Calu3 (cell line): ENCODE measurements at regions not wholly inside any gene's neighbourhood (a gene's known extent, or its start where the extent isn't known, plus 50 kb on each side); places are given as distances from the start of the nearest gene placed in this dataset.

ENCODE experiments used
- BruUV-seq: library from RNA; stranded (reverse); fragments of 400-500 nt; replicated peaks from 2 replicates; lab custom pipeline; 2021; lab: Mats Ljungman, UMichigan
- CTCF ChIA-PET: fragments of 300-600 bp; sonication (Branson Sonifier 250); formaldehyde crosslinking; loops from one replicate; lab custom pipeline; 2022; ENCODE audit warnings: antibody characterized with exemption; lab: Charles Lee
- DNase-seq: peaks from one replicate; pipeline ENCODE4 v3.0.0; 2022
- H3K27ac Mint-ChIP-seq: one replicate; pipeline ENCODE4 v1.8.0; 2022; ENCODE audit warnings: mixed read lengths; ENCODE audit not compliant: unreplicated experiment
- H3K27me3 Mint-ChIP-seq: one replicate; pipeline ENCODE4 v1.8.0; 2022; ENCODE audit warnings: mixed read lengths; ENCODE audit not compliant: unreplicated experiment
- H3K36me3 Mint-ChIP-seq: one replicate; pipeline ENCODE4 v1.8.0; 2022; ENCODE audit warnings: mild to moderate bottlenecking, moderate library complexity, mixed read lengths; ENCODE audit not compliant: insufficient read depth, unreplicated experiment
- H3K4me1 Mint-ChIP-seq: one replicate; pipeline ENCODE4 v1.8.0; 2022; ENCODE audit warnings: mild to moderate bottlenecking, low read depth, mixed read lengths; ENCODE audit not compliant: unreplicated experiment
- H3K4me3 Mint-ChIP-seq: one replicate; pipeline ENCODE4 v1.8.0; 2022; ENCODE audit warnings: mild to moderate bottlenecking, low read depth, moderate library complexity, mixed read lengths; ENCODE audit not compliant: unreplicated experiment
- H3K9me3 Mint-ChIP-seq: one replicate; pipeline ENCODE4 v1.8.0; 2022; ENCODE audit warnings: low read depth, mixed read lengths; ENCODE audit not compliant: unreplicated experiment
- intact Hi-C: fragments of 100-400 bp; cut with micrococcal nuclease; formaldehyde crosslinking; loops from one replicate; pipeline ENCODE4 v1.10.0; 2022; ENCODE audit not compliant: unreplicated experiment
- TF ChIP-seq, protein P1 (sequence below): fragments of 200-600 bp; IDR thresholded peaks from one replicate; pipeline ENCODE4 v1.8.0; 2022; ENCODE audit warnings: antibody characterized with exemption; ENCODE audit not compliant: unreplicated experiment

DNA sequence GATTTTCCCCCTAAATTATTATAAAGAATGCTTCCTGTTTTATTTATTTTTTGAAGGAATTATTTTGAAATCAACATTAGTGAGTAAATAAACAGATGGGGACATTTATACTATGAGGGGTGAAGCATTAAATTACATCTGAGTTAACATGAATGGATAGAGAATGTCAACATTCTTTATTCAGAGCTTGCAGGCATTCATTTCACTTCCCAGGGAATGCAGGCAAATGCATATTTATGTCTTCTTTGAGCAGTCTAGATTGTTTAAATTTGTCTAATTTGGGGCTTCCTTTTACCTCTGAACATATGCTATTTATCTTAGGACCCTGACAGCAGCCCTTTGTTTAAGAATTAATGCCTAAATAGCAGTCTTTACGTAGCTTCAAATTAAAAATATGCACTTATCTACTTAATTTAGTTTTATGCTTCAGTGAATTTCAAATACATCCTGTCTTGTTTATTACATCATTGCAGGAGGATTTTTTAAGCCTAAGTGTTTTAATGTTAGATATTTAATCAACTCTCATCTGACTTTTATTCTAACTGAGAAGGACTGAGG, 630.5 kb upstream of the LMCD1 start:
- CTCF ChIA-PET: no interaction called here
- Mint-ChIP-seq H3K9me3 (peaks cover 5% of the 10 kb centered on the region), H3K36me3 (no peaks in the 10 kb centered on the region), H3K4me1 (peaks cover 15% of the 10 kb centered on the region), H3K27me3 (no peaks in the 10 kb centered on the region), H3K27ac (no peak overlapping the region), H3K4me3 (no peak overlapping the region)
- no peak for DNase-seq
- TF ChIP-seq, protein P1, sequence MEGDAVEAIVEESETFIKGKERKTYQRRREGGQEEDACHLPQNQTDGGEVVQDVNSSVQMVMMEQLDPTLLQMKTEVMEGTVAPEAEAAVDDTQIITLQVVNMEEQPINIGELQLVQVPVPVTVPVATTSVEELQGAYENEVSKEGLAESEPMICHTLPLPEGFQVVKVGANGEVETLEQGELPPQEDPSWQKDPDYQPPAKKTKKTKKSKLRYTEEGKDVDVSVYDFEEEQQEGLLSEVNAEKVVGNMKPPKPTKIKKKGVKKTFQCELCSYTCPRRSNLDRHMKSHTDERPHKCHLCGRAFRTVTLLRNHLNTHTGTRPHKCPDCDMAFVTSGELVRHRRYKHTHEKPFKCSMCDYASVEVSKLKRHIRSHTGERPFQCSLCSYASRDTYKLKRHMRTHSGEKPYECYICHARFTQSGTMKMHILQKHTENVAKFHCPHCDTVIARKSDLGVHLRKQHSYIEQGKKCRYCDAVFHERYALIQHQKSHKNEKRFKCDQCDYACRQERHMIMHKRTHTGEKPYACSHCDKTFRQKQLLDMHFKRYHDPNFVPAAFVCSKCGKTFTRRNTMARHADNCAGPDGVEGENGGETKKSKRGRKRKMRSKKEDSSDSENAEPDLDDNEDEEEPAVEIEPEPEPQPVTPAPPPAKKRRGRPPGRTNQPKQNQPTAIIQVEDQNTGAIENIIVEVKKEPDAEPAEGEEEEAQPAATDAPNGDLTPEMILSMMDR: no peak
- intact Hi-C loops: no loop called here
- BruUV-seq: no TSS peak

DNA sequence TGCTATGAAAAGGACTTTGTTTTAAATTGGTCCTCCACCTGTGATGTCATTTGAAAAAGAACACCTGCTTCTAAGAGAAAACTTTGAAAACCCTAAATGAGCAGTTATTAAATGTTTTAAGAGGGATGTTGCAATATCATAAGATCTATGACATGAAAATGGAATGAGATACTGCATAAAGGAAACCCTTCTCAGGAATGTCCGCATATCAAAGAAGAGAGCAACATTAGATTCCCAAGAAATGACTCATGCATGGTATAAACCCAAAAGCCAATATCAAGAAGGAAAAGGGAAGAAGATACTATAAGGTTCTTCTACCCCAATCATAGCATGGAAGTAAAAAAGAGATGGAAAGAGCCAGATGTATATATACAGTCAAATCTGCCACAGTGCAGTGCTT, 627.5 kb upstream of the LMCD1 start:
- no TSS peak for BruUV-seq
- Mint-ChIP-seq H3K4me1 (peaks cover 32% of the 10 kb centered on the region), H3K27ac (peak overlapping the region; percentile 5), H3K9me3 (peaks cover 5% of the 10 kb centered on the region), H3K27me3 (no peaks in the 10 kb centered on the region), H3K36me3 (no peaks in the 10 kb centered on the region), H3K4me3 (no peak overlapping the region)
- intact Hi-C loops: no loop called here
- no peak for DNase-seq
- CTCF ChIA-PET: no interaction called here
- TF ChIP-seq, protein P1: no peak

DNA sequence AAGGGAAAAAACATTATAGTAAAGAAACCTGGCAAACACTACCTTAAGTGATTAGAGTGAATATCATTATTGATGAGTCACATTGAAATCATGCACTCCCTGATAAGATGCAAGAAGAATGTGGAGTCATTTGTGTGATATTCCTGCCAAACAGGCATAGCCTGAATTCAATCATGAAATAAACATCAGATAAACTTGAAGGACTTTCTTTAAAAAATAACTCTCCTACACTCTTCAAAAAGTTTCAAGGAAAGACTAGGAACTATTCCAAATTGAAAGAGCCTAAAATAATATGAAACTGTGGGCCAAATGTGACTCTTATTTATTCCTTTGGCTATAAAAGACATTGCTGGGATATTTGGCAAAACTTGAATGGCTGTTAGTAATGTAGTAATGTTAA, 625.7 kb upstream of the LMCD1 start:
- Mint-ChIP-seq H3K27me3 (no peaks in the 10 kb centered on the region), H3K4me1 (peaks cover 32% of the 10 kb centered on the region), H3K9me3 (peaks cover 4% of the 10 kb centered on the region), H3K36me3 (no peaks in the 10 kb centered on the region), H3K4me3 (no peak overlapping the region), H3K27ac (no peak overlapping the region)
- CTCF ChIA-PET: no interaction called here
- TF ChIP-seq, protein P1: no peak
- BruUV-seq: no TSS peak
- peak; percentile 20 for DNase-seq
- intact Hi-C loops: loop anchor here (5.0 kb wide), 2 partner anchors 74 to 369 kb away; no protein-coding TSS in a partner anchor

DNA sequence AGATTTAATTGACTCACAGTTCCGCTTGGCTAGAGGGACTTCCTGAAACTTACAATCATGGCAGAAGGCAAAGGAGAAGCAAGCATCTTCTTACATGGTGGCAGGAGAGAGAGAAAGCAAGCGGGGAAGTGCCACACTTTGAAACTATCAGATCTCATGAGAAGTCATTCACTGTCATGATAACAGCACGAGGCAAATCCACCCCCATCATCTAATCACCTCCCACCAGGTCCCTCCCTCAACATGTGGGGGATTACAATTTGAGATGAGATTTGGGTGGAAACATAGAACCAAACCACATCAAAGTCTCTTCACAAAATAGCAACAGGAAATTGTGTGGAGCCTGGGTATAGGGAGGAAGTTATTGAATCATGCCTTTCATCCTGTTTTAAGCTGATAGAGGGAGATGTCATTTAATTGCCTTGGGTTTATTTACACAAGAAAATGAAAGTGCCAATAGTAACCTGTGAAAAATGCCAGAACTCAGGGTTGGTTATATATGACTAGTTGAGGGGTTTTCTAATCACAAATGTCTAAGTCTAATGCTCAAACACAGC, 624.8 kb upstream of the LMCD1 start:
- Mint-ChIP-seq H3K9me3 (peaks cover 6% of the 10 kb centered on the region), H3K4me3 (no peak overlapping the region), H3K4me1 (peaks cover 32% of the 10 kb centered on the region), H3K27ac (peak overlapping the region; percentile 70), H3K27me3 (no peaks in the 10 kb centered on the region), H3K36me3 (no peaks in the 10 kb centered on the region)
- TF ChIP-seq, protein P1: no peak
- peak; percentile 2 for DNase-seq
- intact Hi-C loops: loop anchor here (5.0 kb wide), 2 partner anchors 75 to 370 kb away; no protein-coding TSS in a partner anchor
- CTCF ChIA-PET: interaction anchor here (1.3 kb wide), 1 partner anchor 13 kb away, joined by 4 read pairs; no protein-coding TSS in a partner anchor
- BruUV-seq: no TSS peak
